GM12875 (cell line): ENCODE measurements at regions not wholly inside any gene's neighbourhood (a gene's known extent, or its start where the extent isn't known, plus 50 kb on each side); places are given as distances from the start of the nearest gene placed in this dataset.
"Not testable (repeated sequence)": the region's sequence is repeated elsewhere in the genome, so short reads cannot be mapped to it uniquely, and the experiment has no call there.

Experiments used
- H3K4me3 ChIP-seq: one replicate; pipeline ENCODE4 v1.5.1; 2011; ENCODE audit warnings: low read depth, low read length, control low read depth
- CTCF ChIP-seq: IDR thresholded peaks from 2 replicates; pipeline ENCODE4 v1.5.1; 2011; ENCODE audit warnings: low read depth, mild to moderate bottlenecking, control low read depth, inconsistent platforms, low read length, moderate library complexity, borderline replicate concordance; ENCODE audit not compliant: insufficient read depth

GRCh38 chr2:22952656-22953225 is 432.2 kb upstream of the KLHL29 start:
- no peak overlapping the region for H3K4me3 ChIP-seq
- no peak for TF ChIP-seq CTCF

GRCh38 chr2:22957446-22957845 is 427.5 kb upstream of the KLHL29 start:
- H3K4me3 ChIP-seq, result no peak overlapping the region
- TF ChIP-seq CTCF, result no peak

GRCh38 chr2:22958308-22958707 is 426.7 kb upstream of the KLHL29 start:
- no peak for TF ChIP-seq CTCF
- H3K4me3 ChIP-seq, result no peak overlapping the region

- H3K4me3 ChIP-seq, result no peak overlapping the region
- no peak for TF ChIP-seq CTCF
Observed at GRCh38 chr2:22967756-22968155, 417.2 kb upstream of the KLHL29 start.

- no peak overlapping the region for H3K4me3 ChIP-seq
- no peak for TF ChIP-seq CTCF
Observed at GRCh38 chr2:22970284-22970975, 414.5 kb upstream of the KLHL29 start.

GRCh38 chr2:22970991-22971390 is 414.0 kb upstream of the KLHL29 start:
- no peak for TF ChIP-seq CTCF
- no peak overlapping the region for H3K4me3 ChIP-seq

- TF ChIP-seq CTCF, result no peak
- no peak overlapping the region for H3K4me3 ChIP-seq
Observed at GRCh38 chr2:22981785-22982184, 403.2 kb upstream of the KLHL29 start.

- H3K4me3 ChIP-seq, result not testable (repeated sequence)
Observed at GRCh38 chr2:22984152-22984551, 400.8 kb upstream of the KLHL29 start.
